Right lobe of liver (tissue), 4 donors: ENCODE measurements at regions not wholly inside any gene's neighbourhood (a gene's known extent, or its start where the extent isn't known, plus 50 kb on each side); places are given as distances from the start of the nearest gene placed in this dataset.

Experiments
- POLR2A ChIP-seq: fragments of 450-650 bp; IDR thresholded peaks from one replicate; pipeline ENCODE4 v1.6.1; 2017; ENCODE audit warnings: antibody characterized with exemption, mild to moderate bottlenecking
- TF ChIP-seq, protein P1 (sequence below), 4 donors: fragments of 200-600 bp in 3 of 4; fragments of 450-650 bp in 1 of 4; IDR thresholded peaks; one replicate each; pipeline versions ENCODE4 v1.5.1 to v1.8.0; 2016 to 2022; ENCODE audit warnings: antibody characterized with exemption in 4 of 4, mild to moderate bottlenecking in 2 of 4
- donor health status: DM: no; HTN: no; CAD: no.
- donor health status: DM: no; HTN: no; CAD: no.
- donor health status: DM: no; HTN: yes; CAD: no.

- no peak for TF ChIP-seq POLR2A
- TF ChIP-seq, protein P1, sequence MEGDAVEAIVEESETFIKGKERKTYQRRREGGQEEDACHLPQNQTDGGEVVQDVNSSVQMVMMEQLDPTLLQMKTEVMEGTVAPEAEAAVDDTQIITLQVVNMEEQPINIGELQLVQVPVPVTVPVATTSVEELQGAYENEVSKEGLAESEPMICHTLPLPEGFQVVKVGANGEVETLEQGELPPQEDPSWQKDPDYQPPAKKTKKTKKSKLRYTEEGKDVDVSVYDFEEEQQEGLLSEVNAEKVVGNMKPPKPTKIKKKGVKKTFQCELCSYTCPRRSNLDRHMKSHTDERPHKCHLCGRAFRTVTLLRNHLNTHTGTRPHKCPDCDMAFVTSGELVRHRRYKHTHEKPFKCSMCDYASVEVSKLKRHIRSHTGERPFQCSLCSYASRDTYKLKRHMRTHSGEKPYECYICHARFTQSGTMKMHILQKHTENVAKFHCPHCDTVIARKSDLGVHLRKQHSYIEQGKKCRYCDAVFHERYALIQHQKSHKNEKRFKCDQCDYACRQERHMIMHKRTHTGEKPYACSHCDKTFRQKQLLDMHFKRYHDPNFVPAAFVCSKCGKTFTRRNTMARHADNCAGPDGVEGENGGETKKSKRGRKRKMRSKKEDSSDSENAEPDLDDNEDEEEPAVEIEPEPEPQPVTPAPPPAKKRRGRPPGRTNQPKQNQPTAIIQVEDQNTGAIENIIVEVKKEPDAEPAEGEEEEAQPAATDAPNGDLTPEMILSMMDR (IDR thresholded peaks at IDR 0.05), result peak in 3 of 4 donors; percentile 5 to 9 (median 7)
Observed at GRCh38 chr15:95449230-95449628, 881.3 kb upstream of the NR2F2 start.
